ENCODE measurements at regions not wholly inside any gene's neighbourhood (a gene's known extent, or its start where the extent isn't known, plus 50 kb on each side); places are given as distances from the start of the nearest gene placed in this dataset.

GRCh38 chrX:134718105-134718965, 60.1 kb upstream of the PLAC1 start:
- DNase-seq (ENCODE audit: low read depth in 4 of 4, low spot score in 1 of 4) = no peak

- no peak for DNase-seq (ENCODE audit: low read depth in 4 of 4, low spot score in 1 of 4)
These were observed 59.4 kb upstream of the PLAC1 start for GRCh38 chrX:134717698-134718097.

- DNase-seq (ENCODE audit: low read depth in 4 of 4, low spot score in 1 of 4) = no peak
These were observed 58.3 kb upstream of the PLAC1 start for GRCh38 chrX:134716620-134717012.

- DNase-seq (ENCODE audit: low read depth in 4 of 4, low spot score in 1 of 4) = no peak
These were observed 57.8 kb upstream of the PLAC1 start for GRCh38 chrX:134715930-134716619.

- no peak for DNase-seq (ENCODE audit: low read depth in 4 of 4, low spot score in 1 of 4)
These were observed 56.4 kb upstream of the PLAC1 start for GRCh38 chrX:134714633-134715110.

GRCh38 chrX:134713618-134714107, 55.4 kb upstream of the PLAC1 start:
- DNase-seq (ENCODE audit: low read depth in 4 of 4, low spot score in 1 of 4) = no peak

GRCh38 chrX:134712272-134712671, 54.0 kb upstream of the PLAC1 start:
- DNase-seq (ENCODE audit: low read depth in 4 of 4, low spot score in 1 of 4) = no peak

GRCh38 chrX:134711135-134711921, 53.1 kb upstream of the PLAC1 start:
- no peak for DNase-seq (ENCODE audit: low read depth in 4 of 4, low spot score in 1 of 4)

Measured in stimulated activated CD4-positive, alpha-beta T cell treated with anti-CD3 and anti-CD28 coated beads, Interleukin-1b, Interleukin-23, amount 100 ng/mL, for 24 hours (primary cell).